ENCODE measurements at regions not wholly inside any gene's neighbourhood (a gene's known extent, or its start where the extent isn't known, plus 50 kb on each side); places are given as distances from the start of the nearest gene placed in this dataset.

- TF ChIP-seq CTCF (IDR thresholded peaks at IDR 0.05) (no peak), POLR2A (IDR thresholded peaks at IDR 0.05) (no peak)
These were observed 299.0 kb downstream of the ETS1 start for GRCh38 chr11:128288368-128288767.

All from uterus (tissue), 2 donors.